NCI-H460 (cell line): ENCODE measurements at regions not wholly inside any gene's neighbourhood (a gene's known extent, or its start where the extent isn't known, plus 50 kb on each side); places are given as distances from the start of the nearest gene placed in this dataset.
"Not testable (repeated sequence)": the region's sequence is repeated elsewhere in the genome, so short reads cannot be mapped to it uniquely, and the experiment has no call there.

ENCODE experiments used
- DNase-seq: peaks from one replicate; pipeline ENCODE4 v3.0.0-alpha.2; 2016; ENCODE audit warnings: low read depth; ENCODE audit errors: extremely low read depth

GRCh38 chr15:87727073-87727472 is 529.5 kb downstream of the NTRK3 start:
- no peak for DNase-seq

GRCh38 chr15:87724330-87724729 is 532.2 kb downstream of the NTRK3 start:
- no peak for DNase-seq

GRCh38 chr15:87722941-87723691 is 533.4 kb downstream of the NTRK3 start:
- DNase-seq = no peak

- DNase-seq = no peak
Observed at GRCh38 chr15:87720235-87720634, 536.3 kb downstream of the NTRK3 start.

GRCh38 chr15:87716422-87716821 is 540.1 kb downstream of the NTRK3 start:
- DNase-seq = no peak

- DNase-seq = no peak
Observed at GRCh38 chr15:87715252-87715651, 541.3 kb downstream of the NTRK3 start.

- DNase-seq = no peak
Observed at GRCh38 chr15:87713475-87713879, 543.1 kb downstream of the NTRK3 start.

- no peak for DNase-seq
Observed at GRCh38 chr15:87712211-87712610, 544.3 kb downstream of the NTRK3 start.

GRCh38 chr15:87711026-87711425 is 545.5 kb downstream of the NTRK3 start:
- no peak for DNase-seq

- no peak for DNase-seq
Observed at GRCh38 chr15:87710406-87710805, 546.1 kb downstream of the NTRK3 start.

GRCh38 chr15:87707566-87708130 is 548.9 kb downstream of the NTRK3 start:
- no peak for DNase-seq

- DNase-seq = no peak
Observed at GRCh38 chr15:87707071-87707470, 549.5 kb downstream of the NTRK3 start.

GRCh38 chr15:87706001-87706400 is 550.5 kb downstream of the NTRK3 start:
- no peak for DNase-seq

GRCh38 chr15:87704276-87704675 is 552.3 kb downstream of the NTRK3 start:
- no peak for DNase-seq

- no peak for DNase-seq
Observed at GRCh38 chr15:87703327-87704111, 553.0 kb downstream of the NTRK3 start.

- DNase-seq = no peak
Observed at GRCh38 chr15:87702270-87702669, 554.3 kb downstream of the NTRK3 start.

GRCh38 chr15:87698467-87698866 is 558.1 kb downstream of the NTRK3 start:
- not testable (repeated sequence) for DNase-seq

GRCh38 chr15:87689716-87690115 is 566.8 kb downstream of the NTRK3 start:
- no peak for DNase-seq

- DNase-seq = no peak
Observed at GRCh38 chr15:87687523-87687870, 569.0 kb downstream of the NTRK3 start.

GRCh38 chr15:87686841-87687522 is 569.6 kb downstream of the NTRK3 start:
- no peak for DNase-seq

GRCh38 chr15:87686339-87686738 is 570.2 kb downstream of the NTRK3 start:
- DNase-seq = no peak
